Pancreas (tissue), 10 donors: ENCODE measurements at regions not wholly inside any gene's neighbourhood (a gene's known extent, or its start where the extent isn't known, plus 50 kb on each side); places are given as distances from the start of the nearest gene placed in this dataset.
"Not testable (repeated sequence)": the region's sequence is repeated elsewhere in the genome, so short reads cannot be mapped to it uniquely, and the experiment has no call there.

Experiments
- ATAC-seq, 4 donors: fragments of 200-7000 bp; cut with Tn5 transposase; one replicate each; pipeline versions ENCODE4 v1.8.0 to v1.9.1; 2020; ENCODE audit warnings: mild to moderate bottlenecking in 4 of 4, moderate library complexity in 4 of 4
- DNase-seq, 6 donors: peaks; one replicate each; pipeline ENCODE4 v3.0.0-alpha.2; 2020
- FAIRE-seq: peaks from 2 replicates; lab custom pipeline; 2012; peaks lifted over from hg19 to GRCh38; lab: Jason Lieb, UNC
- H3K27ac ChIP-seq, 4 donors: fragments of 200-600 bp; sonication (generic); 1 replicate in 3 of 4; 2 replicates in 1 of 4; pipeline versions ENCODE4 v1.5.0 to v1.8.0; 2020
- H3K27me3 ChIP-seq, 4 donors: fragments of 200-600 bp; one replicate each; pipeline ENCODE4 v1.8.0; 2021
- H3K36me3 ChIP-seq, 3 donors: fragments of 200-600 bp; sonication (generic) in 1 of 3; one replicate each; pipeline versions ENCODE4 v1.5.0 to v1.8.0; 2020 to 2021
- H3K4me1 ChIP-seq, 3 donors: fragments of 200-600 bp; one replicate each; pipeline ENCODE4 v1.8.0; 2021
- H3K4me3 ChIP-seq, 4 donors: fragments of 200-600 bp; sonication (generic) in 2 of 4; one replicate each; pipeline versions ENCODE4 v1.5.0 to v1.8.0; 2020 to 2021
- H3K9me3 ChIP-seq, 4 donors: fragments of 200-600 bp; one replicate each; pipeline ENCODE4 v1.8.0; 2021
- CTCF ChIP-seq, 4 donors: fragments of 200-600 bp; sonication (generic) in 3 of 4; IDR thresholded peaks; one replicate each; pipeline versions ENCODE4 v1.5.0 to v1.8.0; 2021; ENCODE audit warnings: antibody characterized with exemption in 4 of 4
- WGBS, 2 donors: extraction: QIAGEN DNeasy Blood & Tissue Kit; methylation state at CpG; one replicate each; pipeline ENCODE4 v1.1.7; 2013; 5-methylcytosine and 5-hydroxymethylcytosine counted together
- intact Hi-C, 3 donors: fragments of 100-400 bp; cut with DNase I; formaldehyde crosslinking; loops; one replicate each; pipeline versions ENCODE4 v1.11.1 to v1.14.2; 2022
- donor health status: healthy with polysubstance abuse.
- donor health status: DM: no; HTN: no; CAD: no; lungs with moderate emphysema.
- donor health status: DM: no; HTN: no; CAD: no.
- donor health status: control.
- donor health status: control.
- donor health status: Bipolar disorder and iron deficiency.
- donor health status: DM: yes; HTN: yes; CAD: no.
- donor health status: DM: no; HTN: no; CAD: no.
- donor health status: DM: no; HTN: no; CAD: no.
- donor health status: DM: yes; HTN: yes; CAD: no.

- FAIRE-seq = no peak
- H3K27ac ChIP-seq = no peak overlapping the region
- intact Hi-C loops = no loop called here
- TF ChIP-seq CTCF (IDR thresholded peaks at IDR 0.05) = no peak
- no peaks in the 10 kb centered on the region for H3K27me3 ChIP-seq
- no peak overlapping the region for H3K4me3 ChIP-seq
- no peak for DNase-seq
- WGBS, 2 donors = 52 to 56% methylated on average over 1 of the region's 1 CpG
- H3K4me1 ChIP-seq = no peaks in the 10 kb centered on the region
- no peaks in the 10 kb centered on the region for H3K9me3 ChIP-seq
- H3K36me3 ChIP-seq = no peaks in the 10 kb centered on the region
- no peak for ATAC-seq
These were observed 81.2 kb upstream of the PTH start for GRCh38 chr11:13576995-13577394.

GRCh38 chr11:13575385-13575784 lies 79.6 kb upstream of the PTH start:
- intact Hi-C loops, H3K27ac ChIP-seq, H3K4me1 ChIP-seq, H3K4me3 ChIP-seq, DNase-seq, ATAC-seq, FAIRE-seq, H3K27me3 ChIP-seq, H3K36me3 ChIP-seq, H3K9me3 ChIP-seq: not testable (repeated sequence)
- WGBS, 2 donors = 91 to 100% methylated on average over 1 of the region's 1 CpG

GRCh38 chr11:13567551-13567950 lies 71.8 kb upstream of the PTH start:
- ATAC-seq = no peak
- H3K9me3 ChIP-seq = no peaks in the 10 kb centered on the region
- FAIRE-seq = no peak
- intact Hi-C loops = no loop called here
- no peak for TF ChIP-seq CTCF (IDR thresholded peaks at IDR 0.05)
- no peak for DNase-seq
- no peak overlapping the region for H3K4me3 ChIP-seq
- H3K27me3 ChIP-seq = no peaks in the 10 kb centered on the region
- H3K36me3 ChIP-seq = no peaks in the 10 kb centered on the region
- no peaks in the 10 kb centered on the region for H3K4me1 ChIP-seq
- H3K27ac ChIP-seq = no peak overlapping the region

GRCh38 chr11:13561860-13562259 lies 66.1 kb upstream of the PTH start:
- ATAC-seq (no peak), DNase-seq (no peak), FAIRE-seq (no peak)
- H3K4me3 ChIP-seq = no peak overlapping the region
- H3K9me3 ChIP-seq = no peaks in the 10 kb centered on the region
- intact Hi-C loops = no loop called here
- H3K27ac ChIP-seq = no peak overlapping the region
- H3K4me1 ChIP-seq = no peaks in the 10 kb centered on the region
- TF ChIP-seq CTCF (IDR thresholded peaks at IDR 0.05) = no peak
- H3K27me3 ChIP-seq = no peaks in the 10 kb centered on the region
- no peaks in the 10 kb centered on the region for H3K36me3 ChIP-seq

GRCh38 chr11:13560341-13560740 lies 64.5 kb upstream of the PTH start:
- H3K4me1 ChIP-seq, DNase-seq, H3K36me3 ChIP-seq, ATAC-seq, intact Hi-C loops, H3K9me3 ChIP-seq, FAIRE-seq, H3K27me3 ChIP-seq, H3K27ac ChIP-seq, H3K4me3 ChIP-seq: not testable (repeated sequence)
- WGBS, 2 donors = 56 to 74% methylated on average over 9 to 11 of the region's 11 CpGs

- no peak for DNase-seq
- WGBS, 2 donors = 64 to 65% methylated on average over 3 of the region's 3 CpGs
- TF ChIP-seq CTCF (IDR thresholded peaks at IDR 0.05) = no peak
- ATAC-seq = no peak
- FAIRE-seq = no peak
- Histone ChIP-seq H3K36me3 (no peaks in the 10 kb centered on the region), H3K27me3 (no peaks in the 10 kb centered on the region), H3K4me3 (no peak overlapping the region), H3K9me3 (no peaks in the 10 kb centered on the region), H3K4me1 (no peaks in the 10 kb centered on the region), H3K27ac (no peak overlapping the region)
- intact Hi-C loops = no loop called here
These were observed 57.0 kb upstream of the PTH start for GRCh38 chr11:13552784-13553183.
